Stimulated activated CD4-positive, alpha-beta T cell treated with anti-CD3 and anti-CD28 coated beads, Interleukin-4, amount 100 ng/mL, for 1 hour (primary cell): ENCODE measurements at regions not wholly inside any gene's neighbourhood (a gene's known extent, or its start where the extent isn't known, plus 50 kb on each side); places are given as distances from the start of the nearest gene placed in this dataset.
"Not testable (repeated sequence)": the region's sequence is repeated elsewhere in the genome, so short reads cannot be mapped to it uniquely, and the experiment has no call there.

Experiments
- DNase-seq: peaks from one replicate; pipeline ENCODE4 v3.0.0-alpha.2; 2020

- no peak for DNase-seq
Measured at GRCh38 chr3:8317661-8318649, 183.7 kb upstream of the LMCD1 start.

GRCh38 chr3:8319935-8320634 lies 181.5 kb upstream of the LMCD1 start:
- DNase-seq, result no peak

- DNase-seq, result no peak
Measured at GRCh38 chr3:8320711-8321458, 180.7 kb upstream of the LMCD1 start.

- peak; percentile 36 for DNase-seq
Measured at GRCh38 chr3:8324747-8325146, 176.9 kb upstream of the LMCD1 start.

- no peak for DNase-seq
Measured at GRCh38 chr3:8325306-8325705, 176.3 kb upstream of the LMCD1 start.

GRCh38 chr3:8325833-8326232 lies 175.8 kb upstream of the LMCD1 start:
- DNase-seq, result not testable (repeated sequence)

- no peak for DNase-seq
Measured at GRCh38 chr3:8327739-8328138, 173.9 kb upstream of the LMCD1 start.

- no peak for DNase-seq
Measured at GRCh38 chr3:8328967-8329366, 172.7 kb upstream of the LMCD1 start.

GRCh38 chr3:8329598-8329997 lies 172.0 kb upstream of the LMCD1 start:
- DNase-seq, result no peak

- no peak for DNase-seq
Measured at GRCh38 chr3:8336456-8336855, 165.2 kb upstream of the LMCD1 start.

GRCh38 chr3:8338424-8338823 lies 163.2 kb upstream of the LMCD1 start:
- DNase-seq, result no peak

GRCh38 chr3:8341821-8342247 lies 159.8 kb upstream of the LMCD1 start:
- no peak for DNase-seq

GRCh38 chr3:8343058-8343457 lies 158.6 kb upstream of the LMCD1 start:
- no peak for DNase-seq

- DNase-seq, result no peak
Measured at GRCh38 chr3:8345398-8345797, 156.2 kb upstream of the LMCD1 start.

GRCh38 chr3:8348076-8348475 lies 153.5 kb upstream of the LMCD1 start:
- DNase-seq, result no peak

GRCh38 chr3:8352475-8352874 lies 149.1 kb upstream of the LMCD1 start:
- DNase-seq, result no peak

- no peak for DNase-seq
Measured at GRCh38 chr3:8353364-8353763, 148.3 kb upstream of the LMCD1 start.

- no peak for DNase-seq
Measured at GRCh38 chr3:8355346-8355745, 146.3 kb upstream of the LMCD1 start.

- not testable (repeated sequence) for DNase-seq
Measured at GRCh38 chr3:8356066-8356465, 145.6 kb upstream of the LMCD1 start.

GRCh38 chr3:8357859-8358258 lies 143.8 kb upstream of the LMCD1 start:
- DNase-seq, result no peak

GRCh38 chr3:8359133-8359532 lies 142.5 kb upstream of the LMCD1 start:
- DNase-seq, result no peak

- DNase-seq, result no peak
Measured at GRCh38 chr3:8363200-8363599, 138.4 kb upstream of the LMCD1 start.

- DNase-seq, result no peak
Measured at GRCh38 chr3:8365541-8365940, 136.1 kb upstream of the LMCD1 start.
